ENCODE measurements at regions not wholly inside any gene's neighbourhood (a gene's known extent, or its start where the extent isn't known, plus 50 kb on each side); places are given as distances from the start of the nearest gene placed in this dataset.

DNA sequence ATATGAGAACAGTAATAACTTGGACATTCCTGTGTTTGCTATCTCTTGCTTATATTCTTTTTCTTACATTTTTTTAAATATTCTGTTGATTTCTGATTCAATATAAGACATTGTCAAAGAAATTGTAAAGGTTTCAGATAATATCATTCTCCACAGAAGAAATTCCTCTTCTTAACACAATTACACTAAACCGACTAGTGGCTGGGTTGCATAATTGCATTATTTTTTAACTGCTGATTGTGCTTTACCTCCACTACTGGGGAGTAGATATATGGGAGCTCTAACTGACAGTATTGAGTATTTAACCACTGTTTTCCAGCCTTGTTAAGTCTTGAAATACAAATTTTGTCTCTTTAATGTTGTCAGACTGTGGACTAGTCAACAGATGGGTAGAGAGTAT, 723.8 kb upstream of the EDIL3 start:
- TF ChIP-seq ELF3 (CRISPR knock-in tag; IDR thresholded peaks at IDR 0.05) (no peak), RXRB (CRISPR knock-in tag; IDR thresholded peaks at IDR 0.05; ENCODE audit: borderline replicate concordance) (no peak), ZNF264 (CRISPR knock-in tag; IDR thresholded peaks at IDR 0.05) (no peak), GATAD2A (CRISPR knock-in tag; IDR thresholded peaks at IDR 0.05) (no peak), SIX1 (CRISPR knock-in tag; IDR thresholded peaks at IDR 0.05; ENCODE audit: borderline replicate concordance) (no peak), ZBTB8A (CRISPR knock-in tag; IDR thresholded peaks at IDR 0.05; ENCODE audit: borderline replicate concordance, low read depth) (no peak), NFE2L2 (IDR thresholded peaks at IDR 0.05; ENCODE audit: low read length) (no peak), POLR2A (IDR thresholded peaks at IDR 0.05; ENCODE audit: insufficient read depth in 1 of 2, low read depth in 2 of 2, low read length in 2 of 2) (no peak), SRY (CRISPR knock-in tag; IDR thresholded peaks at IDR 0.05) (no peak), TBX3 (IDR thresholded peaks at IDR 0.05; ENCODE audit: borderline replicate concordance) (no peak), ATF3 (CRISPR knock-in tag; IDR thresholded peaks at IDR 0.05) (no peak), ZNF138 (CRISPR knock-in tag; IDR thresholded peaks at IDR 0.05; ENCODE audit: low read depth) (no peak)

All from HepG2 (cell line).